Ecto neural progenitor cell (in vitro differentiated cells): ENCODE measurements at regions not wholly inside any gene's neighbourhood (a gene's known extent, or its start where the extent isn't known, plus 50 kb on each side); places are given as distances from the start of the nearest gene placed in this dataset.

Experiments
- DNase-seq: peaks from one replicate; pipeline ENCODE4 v3.0.0-alpha.2; 2018; ENCODE audit warnings: low spot score

DNA sequence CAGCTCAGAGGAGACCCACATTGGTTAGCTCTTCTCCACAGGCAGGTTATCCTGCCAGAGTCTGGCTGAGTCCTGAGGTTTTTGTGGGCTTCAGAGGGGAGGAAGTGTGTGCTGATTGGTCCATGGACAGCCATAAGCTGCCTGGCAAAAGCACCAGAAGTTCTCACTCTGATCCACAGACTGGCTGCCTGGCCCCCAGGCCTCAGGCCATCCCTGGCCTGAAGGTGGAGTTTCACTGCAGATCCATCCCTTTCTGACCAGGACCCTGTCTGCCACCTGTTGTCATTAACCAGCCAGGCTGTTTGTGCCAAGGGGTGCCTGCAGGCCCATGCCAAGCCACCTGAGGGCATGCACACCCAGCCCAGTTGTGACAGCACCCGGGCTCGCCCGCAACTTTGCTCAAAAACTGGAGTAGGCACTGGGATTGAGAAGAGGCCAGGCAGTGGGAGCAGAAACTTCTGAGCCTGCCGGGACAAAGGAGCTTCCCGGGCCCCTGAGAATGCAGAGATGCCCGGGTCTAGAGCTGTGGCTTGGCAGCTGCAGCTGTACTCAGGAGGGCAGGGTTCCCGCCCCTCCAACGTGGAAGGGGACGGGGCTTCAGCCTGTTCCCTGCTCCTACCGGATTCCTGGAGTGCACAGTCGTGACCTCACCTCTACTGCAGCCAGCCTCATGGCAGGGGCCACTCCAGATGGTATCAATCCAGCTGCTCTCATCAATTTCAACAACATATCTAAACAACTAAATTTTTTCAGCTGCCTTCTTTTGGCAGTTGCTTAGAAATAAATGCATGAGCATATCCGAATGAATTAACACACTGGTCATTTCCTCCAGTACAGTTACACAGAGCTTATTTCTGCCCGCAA, 1277.3 kb downstream of the SLC16A7 start:
- DNase-seq, result no peak

DNA sequence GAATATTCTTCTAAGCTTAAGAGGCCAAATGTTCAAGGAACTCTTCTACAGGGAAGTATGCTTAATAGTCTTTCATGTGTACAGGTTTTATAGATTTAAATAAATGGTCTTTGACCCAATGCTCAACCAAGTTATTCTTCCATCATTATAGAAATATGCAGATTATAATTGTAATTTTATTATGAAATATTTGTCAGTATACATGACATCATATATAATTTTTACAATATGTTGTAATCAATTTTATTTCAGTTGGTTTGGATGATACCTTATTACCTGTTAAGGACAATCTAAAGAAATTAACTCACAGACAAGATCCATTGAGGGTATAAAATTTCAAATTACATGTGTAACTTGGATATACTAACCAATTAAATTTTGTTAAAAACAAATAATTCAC, 1278.3 kb downstream of the SLC16A7 start:
- DNase-seq, result no peak

DNA sequence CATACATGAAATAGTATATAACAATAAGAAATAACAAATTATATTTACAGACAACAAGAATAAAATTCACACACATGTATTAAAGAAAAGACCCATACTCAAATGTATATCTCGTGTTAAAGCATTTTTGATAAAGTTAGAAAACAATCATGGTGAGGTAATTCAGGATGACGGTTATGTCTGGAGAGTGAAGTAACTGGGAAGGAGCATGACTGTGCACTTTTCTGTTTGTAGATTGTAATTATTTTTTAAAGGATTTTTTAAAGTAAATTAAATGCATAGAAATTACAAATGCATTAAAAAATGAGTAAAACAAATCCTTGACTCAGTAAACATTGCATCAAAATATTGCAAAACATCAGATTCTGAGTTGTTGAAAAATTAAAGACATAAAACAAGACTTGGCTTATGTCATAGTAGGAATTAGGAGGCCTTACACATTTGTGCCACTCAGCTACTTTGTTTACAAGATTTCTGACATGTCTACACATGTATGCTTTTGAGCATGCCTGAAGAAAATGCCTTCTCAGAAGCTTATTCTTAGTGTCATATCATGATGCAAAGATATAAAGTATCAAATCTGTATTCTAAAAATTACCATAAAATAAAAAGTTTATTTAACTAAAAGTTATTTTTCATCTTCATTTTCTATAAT, 1325.1 kb downstream of the SLC16A7 start:
- DNase-seq, result no peak

DNA sequence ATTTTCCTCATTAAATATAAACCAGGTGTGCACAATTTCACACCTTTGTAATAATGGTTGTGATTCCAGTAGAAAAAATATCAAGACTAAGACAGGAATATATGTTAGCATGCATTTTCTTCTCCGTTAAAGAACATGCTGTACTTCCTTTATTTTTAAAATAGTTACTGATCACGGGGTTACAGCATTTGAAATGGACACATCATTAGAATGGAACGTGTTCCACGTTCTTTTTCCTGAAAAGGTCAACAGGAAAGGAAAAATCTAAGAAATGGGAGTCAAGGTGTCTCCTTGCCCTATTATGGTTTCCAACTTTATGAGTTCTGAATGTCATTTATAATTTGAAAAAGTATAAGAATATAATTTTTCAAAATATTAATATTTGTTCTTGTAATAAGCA, 1325.7 kb downstream of the SLC16A7 start:
- no peak for DNase-seq

DNA sequence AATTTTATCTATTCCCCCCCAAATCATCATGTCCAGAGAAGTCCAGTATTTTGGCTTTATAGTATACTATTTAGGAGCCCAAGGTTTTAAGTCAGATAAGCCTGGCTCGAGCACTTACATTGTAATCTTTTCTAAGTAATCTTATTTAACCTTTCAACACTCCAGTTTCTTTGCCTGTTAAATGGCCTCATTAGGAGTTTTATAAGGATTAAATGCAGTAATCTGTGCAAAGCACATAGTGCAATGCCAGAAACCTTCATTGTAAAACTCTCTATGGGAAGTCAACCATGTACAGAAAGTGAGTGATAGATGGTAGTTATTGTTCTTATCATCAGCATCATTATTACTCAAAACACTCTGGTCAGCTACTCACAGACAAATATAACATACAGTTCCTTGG, 1330.4 kb downstream of the SLC16A7 start:
- DNase-seq, result no peak

DNA sequence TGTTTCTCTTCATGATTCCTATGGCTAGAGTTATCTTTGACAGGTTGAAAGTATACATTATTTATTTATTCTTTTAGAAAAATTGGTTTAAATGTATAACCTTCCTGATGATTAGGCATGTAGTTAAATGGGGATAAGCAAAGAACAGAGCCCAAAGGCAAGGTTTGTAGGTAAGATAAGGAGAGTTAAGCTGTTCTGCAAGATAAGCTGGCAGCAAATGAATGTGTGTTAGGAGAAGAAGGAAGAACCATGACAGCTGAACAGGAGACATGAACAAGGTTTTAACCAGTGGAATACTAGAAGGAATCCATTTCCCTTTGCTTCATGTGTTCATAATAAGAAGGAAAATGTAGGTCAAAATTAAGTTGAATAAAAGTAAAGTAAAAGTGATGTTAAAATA, 1330.1 kb upstream of the USP15 start:
- no peak for DNase-seq

DNA sequence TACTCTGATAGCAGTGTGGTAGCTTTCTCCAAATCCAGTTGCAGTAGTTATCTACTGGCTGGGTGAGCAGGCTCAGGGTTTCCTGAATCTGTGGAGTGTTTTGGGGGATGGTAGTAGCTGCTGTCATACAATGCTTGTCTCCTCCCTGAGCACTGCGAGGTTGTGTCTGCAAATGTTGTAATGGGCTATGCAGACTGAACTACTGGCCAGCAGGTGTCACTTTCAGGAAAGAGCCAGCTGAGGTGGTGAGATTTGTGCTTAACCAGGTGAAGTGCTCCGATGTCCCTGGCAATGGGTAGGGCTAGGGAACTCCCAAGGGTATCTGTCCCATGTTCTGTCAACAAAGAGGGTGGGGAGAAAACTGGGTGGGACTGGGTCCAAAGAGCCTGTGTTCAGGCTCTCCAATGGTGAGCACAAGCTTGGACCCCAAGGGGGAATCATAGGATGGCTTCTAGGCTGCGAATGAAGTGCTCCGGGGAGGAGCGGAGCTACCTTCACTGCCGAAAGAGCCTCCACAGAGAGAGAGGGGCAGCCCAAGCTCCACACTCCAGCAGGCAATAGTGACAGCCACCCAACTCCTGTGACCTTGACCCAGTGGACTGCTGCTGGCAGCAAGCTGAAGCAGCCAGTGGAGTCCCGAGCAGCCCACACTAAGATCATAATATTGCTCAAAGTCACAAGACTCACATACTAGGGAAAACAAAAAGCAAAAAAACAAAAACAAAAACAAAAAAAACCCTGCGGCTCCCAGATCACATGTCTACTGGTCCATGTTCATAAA, 1324.0 kb upstream of the USP15 start:
- DNase-seq, result no peak

DNA sequence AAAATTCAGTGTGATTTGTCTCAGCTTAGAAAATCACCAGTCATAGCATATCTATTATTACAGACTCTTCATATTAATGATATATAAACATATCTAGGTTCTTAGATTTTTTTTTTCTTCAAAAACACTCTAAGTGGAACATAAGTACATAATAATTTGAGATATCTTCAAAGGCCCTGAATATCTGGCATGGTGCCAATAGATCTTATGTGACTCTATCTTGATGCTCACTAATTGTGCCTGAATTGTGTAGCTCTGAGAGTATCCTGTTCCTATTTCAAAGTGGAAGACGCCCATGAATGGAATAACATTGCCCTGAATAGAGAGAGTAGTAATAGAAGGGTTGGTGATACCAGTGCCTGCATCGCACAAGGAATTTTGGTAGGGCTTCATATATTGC, 1312.7 kb upstream of the USP15 start:
- no peak for DNase-seq

DNA sequence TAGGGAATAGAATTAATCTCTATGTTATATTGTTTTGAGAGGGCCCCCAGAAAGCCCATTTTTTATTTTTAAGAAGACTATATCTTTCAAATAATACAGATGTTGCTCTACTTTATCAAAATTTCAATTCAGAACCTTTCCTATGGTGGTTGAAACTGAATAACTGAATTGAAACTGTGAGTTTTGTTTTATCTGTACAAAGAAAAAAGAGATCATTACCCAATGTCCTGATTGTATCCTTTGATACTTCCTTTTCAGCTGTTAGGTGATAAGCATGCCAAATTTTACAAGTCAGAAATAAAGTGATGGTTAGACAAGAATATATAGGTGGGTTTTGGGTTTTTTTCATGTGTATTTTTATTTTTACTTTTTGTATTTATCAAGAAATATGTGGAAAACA, 1293.1 kb upstream of the USP15 start:
- DNase-seq, result no peak

DNA sequence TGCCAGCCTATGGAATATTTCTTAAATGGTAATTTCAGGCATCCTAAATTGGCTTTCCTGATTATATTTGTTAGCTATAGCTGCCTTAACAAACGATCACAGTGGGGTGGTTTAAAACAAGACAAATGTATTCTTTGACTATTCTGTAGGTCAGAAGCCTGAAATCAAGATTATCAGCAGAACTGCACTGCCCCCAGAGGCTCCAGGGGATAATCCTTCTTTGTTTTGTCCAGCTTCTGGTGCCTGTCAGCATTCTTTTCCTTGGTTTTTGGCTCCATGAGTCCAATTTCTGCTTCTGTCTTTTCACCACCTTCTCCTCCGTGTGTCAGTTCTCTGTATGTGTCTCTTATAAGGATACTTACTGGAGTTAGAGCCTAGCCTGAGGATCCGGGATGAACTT, 1282.2 kb upstream of the USP15 start:
- peak; percentile 65 for DNase-seq

DNA sequence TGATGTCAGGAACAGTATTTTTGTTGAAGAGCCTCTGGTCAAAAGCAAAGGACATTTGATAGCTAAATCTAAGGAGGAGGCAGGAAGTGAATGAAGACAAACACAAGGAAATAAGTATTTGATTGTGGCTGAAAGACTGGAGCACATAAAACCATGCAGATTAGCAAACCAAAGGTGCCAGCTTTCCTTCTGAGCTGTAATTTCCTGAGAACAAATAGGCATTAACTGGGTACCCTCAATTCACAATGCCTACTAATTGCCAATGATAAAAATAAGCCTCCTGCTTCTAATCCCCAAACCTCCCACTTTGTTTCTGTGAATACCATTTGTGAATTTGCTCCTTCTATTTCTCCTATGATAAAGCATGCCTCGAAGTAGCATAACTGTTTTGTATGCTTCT, 1279.6 kb upstream of the USP15 start:
- DNase-seq, result no peak

DNA sequence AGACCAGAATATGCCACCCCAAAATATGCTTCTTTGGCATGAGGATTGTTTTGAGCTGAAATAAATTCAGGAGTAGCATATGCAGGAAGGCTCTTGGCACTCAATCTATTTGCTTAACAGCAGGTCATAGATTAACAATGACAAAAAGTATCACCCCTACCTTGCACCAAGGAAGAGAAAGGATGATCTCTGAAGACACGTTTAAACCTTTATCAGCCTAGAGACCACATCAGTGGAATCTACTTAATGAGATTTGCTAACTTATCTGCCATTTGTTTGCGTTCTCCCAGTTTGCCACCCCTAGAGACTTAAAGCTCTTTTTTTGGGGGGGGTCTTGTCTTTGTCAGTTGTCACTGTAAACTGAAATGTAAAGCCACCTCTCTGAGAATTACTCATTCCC, 1278.7 kb upstream of the USP15 start:
- DNase-seq, result no peak

DNA sequence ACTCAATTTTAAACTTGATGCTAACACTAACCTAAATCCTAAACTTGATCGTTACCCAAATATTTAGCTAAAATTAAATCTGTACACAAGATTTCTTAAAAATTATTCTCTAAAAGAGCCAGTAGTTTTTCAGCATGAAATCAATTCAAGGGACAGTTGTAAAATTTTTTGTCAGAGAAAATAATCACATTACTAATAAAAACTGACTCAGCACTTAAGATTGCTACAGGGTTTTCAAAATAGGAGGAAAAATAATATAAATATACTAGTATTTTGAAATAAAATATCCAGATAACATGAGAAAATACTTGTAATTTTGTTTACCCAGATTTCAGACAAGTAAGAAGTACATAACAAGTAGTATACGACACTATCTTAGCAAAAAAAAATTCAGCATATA, 1268.1 kb upstream of the USP15 start:
- DNase-seq, result no peak

DNA sequence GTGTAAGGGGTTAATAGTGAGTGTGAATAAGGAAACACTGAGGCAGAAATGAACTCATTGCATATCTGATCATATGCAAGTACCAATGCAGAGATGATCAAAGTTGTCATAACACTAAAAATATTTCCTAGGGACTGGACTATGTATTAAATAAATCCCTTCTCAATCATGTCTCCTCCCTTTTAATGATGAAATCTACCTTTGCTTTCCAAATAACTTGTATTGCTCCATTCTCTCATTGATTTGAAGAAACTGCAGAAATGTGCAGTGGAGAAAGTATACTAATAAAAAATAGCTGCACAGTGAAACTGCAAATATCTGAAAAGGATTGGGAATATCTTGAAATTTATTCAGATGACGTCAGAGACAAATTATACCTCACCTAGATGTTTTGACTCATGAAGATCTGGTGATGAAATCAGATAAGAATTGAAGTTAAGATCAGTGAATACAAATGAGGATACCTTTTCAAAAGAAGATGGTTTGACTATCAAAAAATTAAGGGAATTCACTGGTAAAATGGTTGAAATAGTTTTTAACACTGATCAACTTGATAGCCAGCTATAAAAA, 1264.9 kb upstream of the USP15 start:
- no peak for DNase-seq

DNA sequence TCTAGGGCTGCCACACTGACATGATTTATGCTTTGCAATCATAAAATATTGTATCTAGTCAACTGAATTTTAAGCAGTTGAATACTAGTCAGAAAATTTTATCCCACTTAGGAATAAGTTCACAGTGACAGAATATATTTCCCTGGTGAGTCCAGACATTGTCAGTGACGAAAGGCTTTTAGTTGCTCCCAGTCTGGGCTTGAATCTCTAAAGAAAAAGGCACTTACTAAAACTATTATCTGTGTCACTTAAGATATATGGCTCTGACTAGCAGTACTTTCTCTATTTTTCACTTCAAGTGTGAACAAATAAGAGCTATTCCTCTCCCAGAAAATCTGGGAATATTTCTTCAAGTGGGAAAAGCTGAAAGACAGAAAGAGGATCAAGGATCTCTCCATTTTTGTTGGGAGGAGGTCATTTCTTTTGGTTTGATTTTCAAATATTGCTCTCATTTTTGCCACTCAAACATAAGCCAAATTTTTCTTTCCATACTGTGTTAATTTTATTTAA, 1262.3 kb upstream of the USP15 start:
- DNase-seq, result no peak

DNA sequence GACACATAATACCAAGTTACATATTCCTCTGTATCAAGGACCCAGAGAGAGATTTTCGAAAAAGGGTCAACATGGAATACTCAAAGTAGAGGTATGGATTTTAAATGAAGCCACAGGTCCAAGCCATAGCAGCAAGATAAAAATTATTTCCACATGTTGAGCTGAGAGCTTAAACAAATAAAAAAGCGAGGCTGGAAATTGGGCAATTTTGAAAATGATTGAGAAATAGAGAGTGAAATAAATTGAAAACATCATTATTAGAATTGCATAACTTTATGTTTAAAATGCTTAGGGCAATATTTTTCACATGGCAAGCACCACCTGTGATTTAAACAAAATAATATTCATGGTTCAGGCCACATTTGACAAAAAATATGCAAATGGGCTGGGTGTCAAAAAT, 1251.0 kb upstream of the USP15 start:
- no peak for DNase-seq

DNA sequence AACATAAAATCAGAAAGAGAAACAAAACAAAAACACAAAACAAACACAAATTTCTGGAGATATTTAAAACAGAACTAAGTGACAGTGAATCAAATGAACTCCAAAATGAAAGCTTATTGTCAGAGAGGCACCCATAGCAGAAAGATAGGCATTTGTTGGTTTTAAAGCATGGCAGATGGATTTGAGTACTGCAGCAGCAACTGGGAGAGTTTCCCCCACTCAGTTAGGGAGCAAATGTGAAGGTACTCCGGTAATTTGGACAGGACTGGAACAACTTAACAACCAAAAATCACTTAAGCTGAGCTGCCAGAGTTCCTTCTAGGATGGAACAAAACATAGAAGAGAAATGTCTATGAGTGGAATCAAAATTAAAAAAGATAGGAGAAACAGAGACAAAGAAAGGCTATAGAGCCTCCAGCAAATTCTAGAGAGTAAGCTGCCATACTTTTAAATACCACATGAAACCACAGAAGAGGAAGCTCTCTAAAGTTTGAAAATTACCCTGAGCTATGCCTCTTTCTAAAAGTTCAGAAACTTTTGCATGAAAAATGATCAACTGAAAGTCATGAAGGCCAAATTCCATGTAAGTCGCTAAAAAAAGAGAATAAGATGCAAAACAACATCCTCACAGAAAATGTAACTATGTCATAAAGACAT, 1248.3 kb upstream of the USP15 start:
- no peak for DNase-seq

DNA sequence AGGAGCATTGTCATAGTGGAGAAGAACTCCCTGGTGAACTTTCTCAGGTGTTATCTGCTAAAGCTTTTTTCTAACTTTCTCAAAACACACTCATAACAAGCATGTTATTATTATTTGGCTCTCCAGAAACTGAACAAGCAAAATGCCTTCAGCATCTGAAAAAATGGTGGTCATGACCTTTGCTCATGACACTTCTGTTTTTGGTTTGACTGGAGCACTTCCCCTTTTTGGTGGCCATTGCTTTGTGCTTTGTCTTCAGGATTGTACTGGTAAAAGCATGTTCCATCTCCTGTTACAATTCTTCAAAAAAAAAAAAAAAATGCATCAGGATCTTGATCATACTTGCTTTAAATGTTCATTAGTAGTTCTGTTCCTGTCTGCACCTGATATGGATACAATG, 1241.6 kb upstream of the USP15 start:
- no peak for DNase-seq

DNA sequence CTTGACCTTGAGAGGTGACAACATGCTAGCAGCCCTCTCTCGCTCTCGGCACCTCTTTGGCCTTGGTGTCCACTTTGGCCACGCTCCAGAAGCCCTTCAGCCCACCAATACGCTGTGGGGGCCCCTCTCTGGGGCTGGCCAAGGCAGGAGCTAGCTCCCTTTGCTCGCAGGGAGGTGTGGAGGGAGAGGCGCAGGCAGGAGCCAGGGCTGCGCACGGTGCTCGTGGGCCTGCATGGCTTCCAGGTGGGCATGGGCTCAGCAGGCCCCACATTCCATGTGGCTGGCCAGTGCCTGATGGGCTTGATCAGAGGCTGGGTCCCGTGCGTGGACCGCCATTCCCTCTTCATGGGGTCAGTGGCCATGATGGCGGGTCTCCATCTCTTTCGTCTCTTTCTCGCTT, 1237.0 kb upstream of the USP15 start:
- DNase-seq, result no peak

DNA sequence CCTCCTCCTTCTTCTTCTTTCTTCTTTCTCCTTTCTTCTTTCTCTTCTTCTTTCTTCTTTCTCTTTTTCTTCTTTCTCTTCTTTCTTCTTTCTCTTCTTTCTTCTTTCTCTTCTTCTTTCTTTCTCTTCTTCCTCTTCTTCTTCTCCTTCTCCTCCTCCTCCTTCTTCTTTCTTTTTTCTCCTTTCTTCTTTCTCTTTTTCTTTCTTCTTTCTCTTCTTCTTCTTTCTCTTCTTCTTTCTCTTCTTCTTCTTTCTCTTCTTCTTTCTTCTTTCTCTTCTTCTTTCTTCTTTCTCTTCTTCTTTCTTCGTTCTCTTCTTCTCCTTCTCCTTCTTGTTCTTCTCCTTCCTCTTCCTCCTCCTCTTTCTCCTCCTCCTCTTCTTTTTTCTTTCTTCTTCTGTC, 1230.7 kb upstream of the USP15 start:
- DNase-seq, result no peak

DNA sequence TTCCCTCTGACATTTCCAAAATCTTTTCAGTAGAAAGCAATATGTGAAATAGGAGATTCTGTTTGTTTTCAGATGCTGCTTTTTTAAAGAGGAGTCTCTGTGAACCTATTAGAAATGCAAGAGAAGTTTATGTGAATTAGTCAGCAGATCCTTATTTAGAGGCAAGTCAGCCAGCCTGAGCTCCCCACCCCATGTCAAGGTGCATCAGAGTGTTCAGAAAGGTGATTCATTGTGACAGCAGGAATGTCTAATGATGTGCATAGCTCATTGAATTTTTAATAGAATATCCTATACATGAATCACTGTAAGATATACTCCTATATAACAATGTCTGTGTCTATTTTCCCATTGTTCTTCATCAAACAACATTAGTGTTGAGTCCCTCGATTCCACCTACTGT, 1222.4 kb upstream of the USP15 start:
- no peak for DNase-seq

DNA sequence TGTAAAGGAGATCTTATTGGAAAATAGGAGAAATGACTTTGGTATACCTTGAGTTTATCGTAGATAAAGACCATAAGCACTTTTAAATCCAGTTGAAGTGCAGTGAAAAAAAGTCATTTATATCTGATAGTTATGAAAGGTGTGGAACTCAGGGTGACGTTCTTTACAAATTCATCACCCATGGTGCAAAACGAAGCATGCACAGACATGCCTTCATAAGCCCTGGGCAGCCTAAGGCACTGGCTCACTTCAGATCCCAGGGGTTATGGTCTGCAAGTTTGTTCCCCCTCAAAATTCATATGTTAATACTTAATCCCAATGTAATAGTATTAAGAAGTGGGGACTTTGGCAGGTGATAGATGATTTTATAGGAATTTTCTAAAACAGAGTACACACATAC, 1216.4 kb upstream of the USP15 start:
- DNase-seq, result no peak
